Heart right ventricle (tissue), 16 donors: ENCODE measurements at regions not wholly inside any gene's neighbourhood (a gene's known extent, or its start where the extent isn't known, plus 50 kb on each side); places are given as distances from the start of the nearest gene placed in this dataset.
"Not testable (repeated sequence)": the region's sequence is repeated elsewhere in the genome, so short reads cannot be mapped to it uniquely, and the experiment has no call there.

Experiments used
- ATAC-seq, 8 donors: fragments of 200-7000 bp; cut with Tn5 transposase; one replicate each; pipeline ENCODE4 v1.9.1; 2020; ENCODE audit warnings: mild to moderate bottlenecking in 8 of 8, moderate library complexity in 8 of 8, moderate number of reproducible peaks in 1 of 8
- DNase-seq, 2 donors: peaks; one replicate each; pipeline ENCODE4 v3.0.0-alpha.2; 2020
- H3K27ac ChIP-seq, 10 donors: fragments of 200-600 bp; sonication (generic) in 2 of 10; one replicate each; pipeline versions ENCODE4 v1.5.0 to v1.8.0; 2020 to 2022; ENCODE audit warnings: mild to moderate bottlenecking in 3 of 10
- H3K27me3 ChIP-seq, 7 donors: fragments of 200-600 bp; one replicate each; pipeline ENCODE4 v1.8.0; 2021 to 2022; ENCODE audit warnings: mild to moderate bottlenecking in 2 of 7
- H3K36me3 ChIP-seq, 9 donors: fragments of 200-600 bp; sonication (generic) in 1 of 9; one replicate each; pipeline versions ENCODE4 v1.5.0 to v1.8.0; 2020 to 2022; ENCODE audit warnings: mild to moderate bottlenecking in 2 of 9
- H3K4me1 ChIP-seq, 9 donors: fragments of 200-600 bp; sonication (generic) in 1 of 9; one replicate each; pipeline versions ENCODE4 v1.5.0 to v1.8.0; 2020 to 2022; ENCODE audit warnings: mild to moderate bottlenecking in 4 of 9
- H3K4me3 ChIP-seq, 10 donors: fragments of 200-600 bp; sonication (generic) in 2 of 10; one replicate each; pipeline versions ENCODE4 v1.5.0 to v1.8.0; 2020 to 2022; ENCODE audit warnings: mild to moderate bottlenecking in 7 of 10, moderate library complexity in 2 of 10
- H3K9me3 ChIP-seq, 11 donors: fragments of 200-600 bp in 10 of 11; sonication (generic) in 2 of 11; one replicate each; pipeline versions ENCODE4 v1.5.0 to v1.8.0; 2013 to 2022; ENCODE audit warnings: mild to moderate bottlenecking in 2 of 11, control low read depth in 1 of 11, moderate library complexity in 1 of 11
- CTCF ChIP-seq, 9 donors: fragments of 200-600 bp; sonication (generic) in 2 of 9; IDR thresholded peaks; one replicate each; pipeline versions ENCODE4 v1.5.0 to v1.8.0; 2021 to 2022; ENCODE audit warnings: antibody characterized with exemption in 9 of 9, mild to moderate bottlenecking in 5 of 9, moderate library complexity in 1 of 9
- WGBS, 2 donors: extraction: QIAGEN DNeasy Blood & Tissue Kit; methylation state at CpG; one replicate each; pipeline ENCODE4 v1.1.7; 2013; ENCODE audit warnings: inconsistent platforms in 1 of 2; 5-methylcytosine and 5-hydroxymethylcytosine counted together
- intact Hi-C, 10 donors: fragments of 100-400 bp; cut with DNase I; formaldehyde crosslinking; loops; one replicate each; pipeline versions ENCODE4 v1.11.1 to v1.14.2; 2022
- donor health status: Arrhythmogenic right ventricular cardiomyopathy.
- donor health status: ischemic (EF 13 %, LVEDD 7.1; RV severe dilation, severe dysfunction).
- donor health status: healthy with polysubstance abuse.
- donor health status: DM: no; HTN: yes; CAD: no.
- donor health status: DM: no; HTN: no; CAD: no.
- donor health status: ischemic (EF 25% LVEDD 6.9; RV normal size, moderate dysfunction).
- donor health status: ischemic (EF 25% LVEDD 5.7; RV mildly dilated, moderate dysfunction).
- donor health status: healthy.
- donor health status: DM: yes; HTN: yes; CAD: no.
- donor health status: Ischemic cardiomyopathy.
- donor health status: ischemic (EF 35%, LVEDD 5.7; RV mildly dilated, moderate dysfunction).
- donor health status: nonischemic (EF 11% LVEDD 7.7; RV severe dilation, severe dysfunction).
- donor health status: DM: yes; HTN: yes; CAD: no.
- donor health status: PGD.
- donor health status: ischemic (EF 29% LVEDD 5.4; RV normal size, mild dysfunction).
- donor health status: nonischemic (EF 23%, LVEDD 6.1; RV moderate dilation, normal function).

- intact Hi-C loops, result no loop called here
- 69 to 72% methylated on average over 1 of the region's 1 CpG for WGBS, 2 donors
Measured at GRCh38 chr5:121429761-121430160, 421.9 kb upstream of the FTMT start.

GRCh38 chr5:121430538-121430937 lies 421.1 kb upstream of the FTMT start:
- intact Hi-C loops, result no loop called here
- H3K36me3 ChIP-seq, result no peaks in the 10 kb centered on the region
- TF ChIP-seq CTCF (IDR thresholded peaks at IDR 0.05), result no peak
- no peaks in the 10 kb centered on the region for H3K27me3 ChIP-seq
- no peaks in the 10 kb centered on the region for H3K9me3 ChIP-seq
- H3K4me1 ChIP-seq, result no peaks in the 10 kb centered on the region
- ATAC-seq (no peak), DNase-seq (no peak)
- WGBS, 2 donors, result 28 to 29% methylated on average over 4 of the region's 4 CpGs
- H3K4me3 ChIP-seq, result no peak overlapping the region
- no peak overlapping the region for H3K27ac ChIP-seq

More at GRCh38 chr5:121429761-121430160, 421.9 kb upstream of the FTMT start:
- H3K27me3 ChIP-seq, result no peaks in the 10 kb centered on the region
- no peaks in the 10 kb centered on the region for H3K36me3 ChIP-seq
- H3K4me3 ChIP-seq, result no peak overlapping the region
- H3K27ac ChIP-seq, result no peak overlapping the region
- no peaks in the 10 kb centered on the region for H3K9me3 ChIP-seq
- no peak for TF ChIP-seq CTCF (IDR thresholded peaks at IDR 0.05)
- DNase-seq (no peak), ATAC-seq (no peak)
- no peaks in the 10 kb centered on the region for H3K4me1 ChIP-seq

- Histone ChIP-seq H3K4me1 (no peaks in the 10 kb centered on the region), H3K9me3 (peaks cover 0 to 40% (median 0%) of the 10 kb centered on the region in 11 donors), H3K4me3 (no peak overlapping the region), H3K27ac (no peak overlapping the region), H3K36me3 (no peaks in the 10 kb centered on the region), H3K27me3 (no peaks in the 10 kb centered on the region)
- ATAC-seq (no peak), DNase-seq (no peak)
- intact Hi-C loops, result no loop called here
- 52 to 79% methylated on average over 2 of the region's 2 CpGs for WGBS, 2 donors
- no peak for TF ChIP-seq CTCF (IDR thresholded peaks at IDR 0.05)
Measured at GRCh38 chr5:121445511-121445910, 406.2 kb upstream of the FTMT start.

GRCh38 chr5:121462441-121462840 lies 389.2 kb upstream of the FTMT start:
- DNase-seq (no peak), ATAC-seq (no peak)
- no peaks in the 10 kb centered on the region for H3K4me1 ChIP-seq
- no peak overlapping the region for H3K27ac ChIP-seq
- no peak for TF ChIP-seq CTCF (IDR thresholded peaks at IDR 0.05)
- WGBS, 2 donors, result 63 to 67% methylated on average over 3 of the region's 3 CpGs
- H3K9me3 ChIP-seq, result no peaks in the 10 kb centered on the region
- intact Hi-C loops, result no loop called here
- no peaks in the 10 kb centered on the region for H3K36me3 ChIP-seq
- no peak overlapping the region for H3K4me3 ChIP-seq
- no peaks in the 10 kb centered on the region for H3K27me3 ChIP-seq

- ATAC-seq, H3K4me1 ChIP-seq, H3K27ac ChIP-seq, DNase-seq, H3K36me3 ChIP-seq, H3K27me3 ChIP-seq, H3K4me3 ChIP-seq, intact Hi-C loops, H3K9me3 ChIP-seq: not testable (repeated sequence)
Measured at GRCh38 chr5:121471222-121471621, 380.5 kb upstream of the FTMT start.
